ENCODE measurements at regions not wholly inside any gene's neighbourhood (a gene's known extent, or its start where the extent isn't known, plus 50 kb on each side); places are given as distances from the start of the nearest gene placed in this dataset.

- no peak for DNase-seq
- in situ Hi-C loops (cut with MboI; ENCODE audit: low pct_unique_long_range_greater_than_20kb, low sequenced_read_pairs): no loop called here
These were observed 460.0 kb downstream of the HS3ST3B1 start for GRCh38 chr17:14760719-14761411.

GRCh38 chr17:14760212-14760611 is 459.3 kb downstream of the HS3ST3B1 start:
- in situ Hi-C loops (cut with MboI; ENCODE audit: low pct_unique_long_range_greater_than_20kb, low sequenced_read_pairs): no loop called here
- no peak for DNase-seq

- no peak for DNase-seq
- in situ Hi-C loops (cut with MboI; ENCODE audit: low pct_unique_long_range_greater_than_20kb, low sequenced_read_pairs): no loop called here
These were observed 458.4 kb downstream of the HS3ST3B1 start for GRCh38 chr17:14759325-14759724.

GRCh38 chr17:14756479-14756878 is 455.6 kb downstream of the HS3ST3B1 start:
- peak; percentile 23 for DNase-seq
- in situ Hi-C loops (cut with MboI; ENCODE audit: low pct_unique_long_range_greater_than_20kb, low sequenced_read_pairs): no loop called here

GRCh38 chr17:14755002-14755401 is 454.1 kb downstream of the HS3ST3B1 start:
- in situ Hi-C loops (cut with MboI; ENCODE audit: low pct_unique_long_range_greater_than_20kb, low sequenced_read_pairs): no loop called here
- no peak for DNase-seq

- no peak for DNase-seq
- in situ Hi-C loops (cut with MboI; ENCODE audit: low pct_unique_long_range_greater_than_20kb, low sequenced_read_pairs): no loop called here
These were observed 452.5 kb downstream of the HS3ST3B1 start for GRCh38 chr17:14753383-14753782.

GRCh38 chr17:14752011-14752410 is 451.1 kb downstream of the HS3ST3B1 start:
- DNase-seq: no peak
- in situ Hi-C loops (cut with MboI; ENCODE audit: low pct_unique_long_range_greater_than_20kb, low sequenced_read_pairs): no loop called here

GRCh38 chr17:14750866-14751265 is 450.0 kb downstream of the HS3ST3B1 start:
- in situ Hi-C loops (cut with MboI; ENCODE audit: low pct_unique_long_range_greater_than_20kb, low sequenced_read_pairs): no loop called here
- no peak for DNase-seq

GRCh38 chr17:14749269-14749668 is 448.4 kb downstream of the HS3ST3B1 start:
- in situ Hi-C loops (cut with MboI; ENCODE audit: low pct_unique_long_range_greater_than_20kb, low sequenced_read_pairs): no loop called here
- DNase-seq: no peak

GRCh38 chr17:14748036-14748710 is 447.3 kb downstream of the HS3ST3B1 start:
- DNase-seq: peak; percentile 66

GRCh38 chr17:14747603-14747950 is 446.7 kb downstream of the HS3ST3B1 start:
- in situ Hi-C loops (cut with MboI; ENCODE audit: low pct_unique_long_range_greater_than_20kb, low sequenced_read_pairs): no loop called here
- DNase-seq: no peak

More at GRCh38 chr17:14748036-14748710, 447.3 kb downstream of the HS3ST3B1 start:
- in situ Hi-C loops (cut with MboI; ENCODE audit: low pct_unique_long_range_greater_than_20kb, low sequenced_read_pairs): no loop called here

- DNase-seq: no peak
- in situ Hi-C loops (cut with MboI; ENCODE audit: low pct_unique_long_range_greater_than_20kb, low sequenced_read_pairs): no loop called here
These were observed 446.1 kb downstream of the HS3ST3B1 start for GRCh38 chr17:14746822-14747602.

- in situ Hi-C loops (cut with MboI; ENCODE audit: low pct_unique_long_range_greater_than_20kb, low sequenced_read_pairs): no loop called here
These were observed 444.7 kb downstream of the HS3ST3B1 start for GRCh38 chr17:14745541-14745940.

GRCh38 chr17:14744761-14745473 is 444.0 kb downstream of the HS3ST3B1 start:
- in situ Hi-C loops (cut with MboI; ENCODE audit: low pct_unique_long_range_greater_than_20kb, low sequenced_read_pairs): no loop called here
- no peak for DNase-seq

More at GRCh38 chr17:14745541-14745940, 444.7 kb downstream of the HS3ST3B1 start:
- DNase-seq: no peak

- DNase-seq: no peak
- in situ Hi-C loops (cut with MboI; ENCODE audit: low pct_unique_long_range_greater_than_20kb, low sequenced_read_pairs): no loop called here
These were observed 440.6 kb downstream of the HS3ST3B1 start for GRCh38 chr17:14741491-14741890.

GRCh38 chr17:14739656-14740431 is 439.0 kb downstream of the HS3ST3B1 start:
- DNase-seq: no peak
- in situ Hi-C loops (cut with MboI; ENCODE audit: low pct_unique_long_range_greater_than_20kb, low sequenced_read_pairs): no loop called here

- in situ Hi-C loops (cut with MboI; ENCODE audit: low pct_unique_long_range_greater_than_20kb, low sequenced_read_pairs): no loop called here
- no peak for DNase-seq
These were observed 437.7 kb downstream of the HS3ST3B1 start for GRCh38 chr17:14738652-14738988.

- in situ Hi-C loops (cut with MboI; ENCODE audit: low pct_unique_long_range_greater_than_20kb, low sequenced_read_pairs): no loop called here
- no peak for DNase-seq
These were observed 437.2 kb downstream of the HS3ST3B1 start for GRCh38 chr17:14737984-14738651.

Measured in KBM-7 (cell line).